ENCODE measurements at regions not wholly inside any gene's neighbourhood (a gene's known extent, or its start where the extent isn't known, plus 50 kb on each side); places are given as distances from the start of the nearest gene placed in this dataset.

- no peak overlapping the region for H3K27ac Mint-ChIP-seq
These were observed 431.0 kb upstream of the TLE4 start for GRCh38 chr9:79140751-79141150.

GRCh38 chr9:79143211-79143610 lies 428.6 kb upstream of the TLE4 start:
- no peak overlapping the region for H3K27ac Mint-ChIP-seq
- Histone ChIP-seq H3K4me1 (ENCODE audit: control insufficient read depth in 1 of 2, extremely low read depth in 1 of 2, insufficient read depth in 2 of 2, low read length in 2 of 2) (no peaks in the 10 kb centered on the region), H3K4me3 (ENCODE audit: control insufficient read depth in 1 of 2, extremely low read depth in 1 of 2, low read length in 1 of 2) (no peak overlapping the region), H3K36me3 (ENCODE audit: control insufficient read depth in 2 of 2, extremely low read depth in 1 of 2, insufficient read depth in 1 of 2, low read length in 1 of 2) (no peaks in the 10 kb centered on the region), H3K27me3 (replicated peaks in 1 of 2; ENCODE audit: control insufficient read depth in 2 of 2, extremely low read depth in 1 of 2, insufficient read depth in 2 of 2, low read length in 1 of 2) (no peaks in the 10 kb centered on the region), H3K9me3 (no peaks in the 10 kb centered on the region), H3K27ac (ENCODE audit: low read length) (no peak overlapping the region)
- ATAC-seq (replicated peaks in 1 of 4) = no peak
- H3K4me1 Mint-ChIP-seq = no peaks in the 10 kb centered on the region
- CTCF ChIA-PET = no interaction called here
- peaks cover 0 to 13% of the 10 kb centered on the region in 2 donors for H3K27me3 Mint-ChIP-seq
- no peaks in the 10 kb centered on the region for H3K36me3 Mint-ChIP-seq
- DNase-seq = no peak
- peaks cover 0 to 10% (median 3%) of the 10 kb centered on the region in 3 donors for H3K9me3 Mint-ChIP-seq
- no peak overlapping the region for H3K4me3 Mint-ChIP-seq
- POLR2A ChIA-PET = no interaction called here

More at GRCh38 chr9:79140751-79141150, 431.0 kb upstream of the TLE4 start:
- no peaks in the 10 kb centered on the region for H3K9me3 ChIP-seq
- no CpG with 5 or more reads among the region's 1 CpG for WGBS (ENCODE audit: insufficient coverage)
- H3K27ac ChIP-seq (ENCODE audit: low read length) = no peak overlapping the region
- ChIA-PET POLR2A (no interaction called here), CTCF (no interaction called here)
- no peaks in the 10 kb centered on the region for H3K36me3 ChIP-seq (ENCODE audit: control insufficient read depth in 2 of 2, extremely low read depth in 1 of 2, insufficient read depth in 1 of 2, low read length in 1 of 2)
- no peak for ATAC-seq (replicated peaks in 1 of 4)
- Mint-ChIP-seq H3K9me3 (peaks cover 0 to 3% (median 0%) of the 10 kb centered on the region in 3 donors), H3K4me1 (no peaks in the 10 kb centered on the region), H3K27me3 (peaks cover 0 to 9% of the 10 kb centered on the region in 2 donors), H3K36me3 (no peaks in the 10 kb centered on the region), H3K4me3 (no peak overlapping the region)
- DNase-seq = no peak
- H3K27me3 ChIP-seq (replicated peaks in 1 of 2; ENCODE audit: control insufficient read depth in 2 of 2, extremely low read depth in 1 of 2, insufficient read depth in 2 of 2, low read length in 1 of 2) = no peaks in the 10 kb centered on the region
- no peaks in the 10 kb centered on the region for H3K4me1 ChIP-seq (ENCODE audit: control insufficient read depth in 1 of 2, extremely low read depth in 1 of 2, insufficient read depth in 2 of 2, low read length in 2 of 2)
- H3K4me3 ChIP-seq (ENCODE audit: control insufficient read depth in 1 of 2, extremely low read depth in 1 of 2, low read length in 1 of 2) = no peak overlapping the region

DNA sequence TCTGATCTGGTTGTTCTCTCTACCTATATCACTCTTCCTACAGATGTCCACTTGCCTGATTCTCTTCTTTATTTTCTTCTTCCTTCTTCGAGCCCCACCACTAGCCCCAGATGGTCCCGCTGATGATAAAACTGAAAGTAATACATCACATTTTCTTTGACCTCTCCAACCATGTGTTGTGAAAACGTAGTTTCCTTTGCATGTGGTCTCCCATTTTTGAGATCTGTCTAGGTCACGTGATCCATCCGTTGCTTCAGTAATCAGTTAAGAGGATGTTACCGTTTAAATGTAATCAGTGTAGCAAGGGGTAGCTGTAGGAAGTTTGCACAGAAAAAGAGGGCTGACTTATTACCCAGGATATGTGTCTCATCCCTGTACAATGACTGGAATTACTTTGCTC lies 426.3 kb upstream of the TLE4 start:
- no peaks in the 10 kb centered on the region for H3K4me1 Mint-ChIP-seq
- ChIA-PET POLR2A (no interaction called here), CTCF (no interaction called here)
- no peaks in the 10 kb centered on the region for H3K36me3 Mint-ChIP-seq
- H3K27ac ChIP-seq (ENCODE audit: low read length) = no peak overlapping the region
- no peaks in the 10 kb centered on the region for H3K4me1 ChIP-seq (ENCODE audit: control insufficient read depth in 1 of 2, extremely low read depth in 1 of 2, insufficient read depth in 2 of 2, low read length in 2 of 2)
- no peak overlapping the region for H3K27ac Mint-ChIP-seq
- peaks cover 2 to 10% of the 10 kb centered on the region in 2 donors for H3K27me3 Mint-ChIP-seq
- ATAC-seq (replicated peaks in 1 of 4) (no peak), DNase-seq (no peak)
- 79% methylated on average over 3 of the region's 6 CpGs for WGBS (ENCODE audit: insufficient coverage)
- peaks cover 0 to 10% (median 3%) of the 10 kb centered on the region in 3 donors for H3K9me3 Mint-ChIP-seq
- H3K27me3 ChIP-seq (replicated peaks in 1 of 2; ENCODE audit: control insufficient read depth in 2 of 2, extremely low read depth in 1 of 2, insufficient read depth in 2 of 2, low read length in 1 of 2) = peaks cover 0 to 2% of the 10 kb centered on the region in 2 experiments
- H3K4me3 ChIP-seq (ENCODE audit: control insufficient read depth in 1 of 2, extremely low read depth in 1 of 2, low read length in 1 of 2) = no peak overlapping the region
- H3K36me3 ChIP-seq (ENCODE audit: control insufficient read depth in 2 of 2, extremely low read depth in 1 of 2, insufficient read depth in 1 of 2, low read length in 1 of 2) = no peaks in the 10 kb centered on the region
- no peak overlapping the region for H3K4me3 Mint-ChIP-seq
- no peaks in the 10 kb centered on the region for H3K9me3 ChIP-seq

- H3K4me3 ChIP-seq (ENCODE audit: control insufficient read depth in 1 of 2, extremely low read depth in 1 of 2, low read length in 1 of 2) = no peak overlapping the region
- no peaks in the 10 kb centered on the region for H3K4me1 ChIP-seq (ENCODE audit: control insufficient read depth in 1 of 2, extremely low read depth in 1 of 2, insufficient read depth in 2 of 2, low read length in 2 of 2)
- H3K27ac Mint-ChIP-seq = no peak overlapping the region
- 69% methylated on average over 2 of the region's 2 CpGs for WGBS (ENCODE audit: insufficient coverage)
- peaks cover 0 to 13% (median 5%) of the 10 kb centered on the region in 3 donors for H3K9me3 Mint-ChIP-seq
- ChIA-PET CTCF (no interaction called here), POLR2A (no interaction called here)
- H3K27ac ChIP-seq (ENCODE audit: low read length) = no peak overlapping the region
- peaks cover 0 to 2% of the 10 kb centered on the region in 2 experiments for H3K27me3 ChIP-seq (replicated peaks in 1 of 2; ENCODE audit: control insufficient read depth in 2 of 2, extremely low read depth in 1 of 2, insufficient read depth in 2 of 2, low read length in 1 of 2)
- ATAC-seq (replicated peaks in 1 of 4) = no peak
- H3K36me3 Mint-ChIP-seq = no peaks in the 10 kb centered on the region
- DNase-seq = no peak
- peaks cover 2 to 14% of the 10 kb centered on the region in 2 donors for H3K27me3 Mint-ChIP-seq
- no peaks in the 10 kb centered on the region for H3K36me3 ChIP-seq (ENCODE audit: control insufficient read depth in 2 of 2, extremely low read depth in 1 of 2, insufficient read depth in 1 of 2, low read length in 1 of 2)
- H3K4me1 Mint-ChIP-seq = no peaks in the 10 kb centered on the region
- no peak overlapping the region for H3K4me3 Mint-ChIP-seq
- H3K9me3 ChIP-seq = no peaks in the 10 kb centered on the region
These were observed 422.2 kb upstream of the TLE4 start for GRCh38 chr9:79149585-79149984.

DNA sequence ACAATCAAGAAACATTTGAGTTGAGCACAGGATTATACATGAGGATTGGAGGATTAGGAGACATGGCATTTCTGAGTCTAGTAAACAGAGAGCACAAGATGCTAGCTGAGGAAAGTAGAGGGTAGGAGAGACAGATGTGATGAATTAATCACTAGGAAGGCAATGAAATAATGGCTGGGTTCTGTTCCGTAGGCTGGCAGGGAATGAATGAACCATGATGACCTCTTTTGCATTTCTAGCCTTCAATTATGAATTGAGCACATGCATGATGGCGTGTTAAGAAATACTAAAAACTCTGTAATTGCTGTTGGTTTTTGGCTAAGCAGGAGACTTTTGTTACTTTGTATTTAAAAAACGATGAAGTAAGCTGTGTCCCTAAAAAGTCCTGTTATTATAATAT lies 420.0 kb upstream of the TLE4 start:
- H3K4me3 ChIP-seq (ENCODE audit: control insufficient read depth in 1 of 2, extremely low read depth in 1 of 2, low read length in 1 of 2) = no peak overlapping the region
- no peaks in the 10 kb centered on the region for H3K4me1 Mint-ChIP-seq
- no peaks in the 10 kb centered on the region for H3K36me3 Mint-ChIP-seq
- H3K36me3 ChIP-seq (ENCODE audit: control insufficient read depth in 2 of 2, extremely low read depth in 1 of 2, insufficient read depth in 1 of 2, low read length in 1 of 2) = no peaks in the 10 kb centered on the region
- H3K9me3 Mint-ChIP-seq = peaks cover 0 to 10% (median 3%) of the 10 kb centered on the region in 3 donors
- H3K27me3 ChIP-seq (replicated peaks in 1 of 2; ENCODE audit: control insufficient read depth in 2 of 2, extremely low read depth in 1 of 2, insufficient read depth in 2 of 2, low read length in 1 of 2) = peaks cover 0 to 2% of the 10 kb centered on the region in 2 experiments
- H3K9me3 ChIP-seq = no peaks in the 10 kb centered on the region
- CTCF ChIA-PET = interaction anchor here in 1 of 2 donors (0.5 kb wide), 1 partner anchor 605 kb away, joined by 3 read pairs; no protein-coding TSS in a partner anchor
- POLR2A ChIA-PET = no interaction called here
- no peak for ATAC-seq (replicated peaks in 1 of 4)
- no peaks in the 10 kb centered on the region for H3K4me1 ChIP-seq (ENCODE audit: control insufficient read depth in 1 of 2, extremely low read depth in 1 of 2, insufficient read depth in 2 of 2, low read length in 2 of 2)
- H3K27ac ChIP-seq (ENCODE audit: low read length) = no peak overlapping the region
- no peak for DNase-seq
- no peak overlapping the region for H3K27ac Mint-ChIP-seq
- H3K27me3 Mint-ChIP-seq = peaks cover 4 to 5% of the 10 kb centered on the region in 2 donors
- no CpG with 5 or more reads among the region's 3 CpGs for WGBS (ENCODE audit: insufficient coverage)
- no peak overlapping the region for H3K4me3 Mint-ChIP-seq

- H3K4me1 ChIP-seq (ENCODE audit: control insufficient read depth in 1 of 2, extremely low read depth in 1 of 2, insufficient read depth in 2 of 2, low read length in 2 of 2) = no peaks in the 10 kb centered on the region
- POLR2A ChIA-PET = interaction anchor here in 1 of 2 donors (0.5 kb wide), 1 partner anchor 45 kb away, joined by 4 read pairs; no protein-coding TSS in a partner anchor
- no peaks in the 10 kb centered on the region for H3K4me1 Mint-ChIP-seq
- H3K36me3 Mint-ChIP-seq = no peaks in the 10 kb centered on the region
- H3K4me3 Mint-ChIP-seq = no peak overlapping the region
- H3K27me3 ChIP-seq (replicated peaks in 1 of 2; ENCODE audit: control insufficient read depth in 2 of 2, extremely low read depth in 1 of 2, insufficient read depth in 2 of 2, low read length in 1 of 2) = peaks cover 0 to 2% of the 10 kb centered on the region in 2 experiments
- H3K9me3 ChIP-seq = no peaks in the 10 kb centered on the region
- WGBS (ENCODE audit: insufficient coverage) = 79% methylated on average over 2 of the region's 2 CpGs
- DNase-seq = no peak
- no peak overlapping the region for H3K27ac Mint-ChIP-seq
- no peak overlapping the region for H3K4me3 ChIP-seq (ENCODE audit: control insufficient read depth in 1 of 2, extremely low read depth in 1 of 2, low read length in 1 of 2)
- no peak overlapping the region for H3K27ac ChIP-seq (ENCODE audit: low read length)
- H3K9me3 Mint-ChIP-seq = peaks cover 0 to 10% (median 3%) of the 10 kb centered on the region in 3 donors
- CTCF ChIA-PET = no interaction called here
- no peaks in the 10 kb centered on the region for H3K36me3 ChIP-seq (ENCODE audit: control insufficient read depth in 2 of 2, extremely low read depth in 1 of 2, insufficient read depth in 1 of 2, low read length in 1 of 2)
- no peak for ATAC-seq (replicated peaks in 1 of 4)
- H3K27me3 Mint-ChIP-seq = peaks cover 4 to 5% of the 10 kb centered on the region in 2 donors
These were observed 419.5 kb upstream of the TLE4 start for GRCh38 chr9:79152306-79152705.

DNA sequence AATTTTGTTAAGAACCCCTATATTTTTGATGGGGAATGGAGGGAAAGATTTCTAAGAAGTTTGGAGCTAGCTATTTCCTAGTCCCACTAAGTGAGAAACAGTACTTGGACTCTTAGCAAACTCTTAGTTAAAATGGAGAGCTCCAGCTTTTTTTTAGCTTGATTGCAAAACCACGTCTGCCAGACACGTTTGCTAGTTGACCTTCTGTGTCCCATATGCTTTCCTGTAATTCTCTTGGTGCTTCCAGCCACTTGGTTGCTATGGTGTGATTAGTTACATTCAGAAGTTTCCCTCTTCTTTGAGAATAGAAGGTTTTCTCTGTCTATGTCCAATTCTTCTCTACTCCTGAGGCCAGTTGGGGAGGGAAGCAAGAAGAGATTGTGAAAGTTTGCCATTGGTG lies 417.0 kb upstream of the TLE4 start:
- Histone ChIP-seq H3K4me1 (ENCODE audit: control insufficient read depth in 1 of 2, extremely low read depth in 1 of 2, insufficient read depth in 2 of 2, low read length in 2 of 2) (no peaks in the 10 kb centered on the region), H3K27me3 (replicated peaks in 1 of 2; ENCODE audit: control insufficient read depth in 2 of 2, extremely low read depth in 1 of 2, insufficient read depth in 2 of 2, low read length in 1 of 2) (no peaks in the 10 kb centered on the region), H3K4me3 (ENCODE audit: control insufficient read depth in 1 of 2, extremely low read depth in 1 of 2, low read length in 1 of 2) (no peak overlapping the region), H3K36me3 (ENCODE audit: control insufficient read depth in 2 of 2, extremely low read depth in 1 of 2, insufficient read depth in 1 of 2, low read length in 1 of 2) (no peaks in the 10 kb centered on the region), H3K9me3 (no peaks in the 10 kb centered on the region), H3K27ac (ENCODE audit: low read length) (no peak overlapping the region)
- ChIA-PET POLR2A (no interaction called here), CTCF (no interaction called here)
- WGBS (ENCODE audit: insufficient coverage) = no CpG with 5 or more reads among the region's 2 CpGs
- ATAC-seq (replicated peaks in 1 of 4) (no peak), DNase-seq (no peak)
- Mint-ChIP-seq H3K27me3 (peaks cover 3 to 4% of the 10 kb centered on the region in 2 donors), H3K4me3 (no peak overlapping the region), H3K27ac (no peak overlapping the region), H3K36me3 (no peaks in the 10 kb centered on the region), H3K4me1 (no peaks in the 10 kb centered on the region), H3K9me3 (peaks cover 0 to 3% (median 3%) of the 10 kb centered on the region in 3 donors)

All from T-cell (primary cell).